ENCODE measurements at regions not wholly inside any gene's neighbourhood (a gene's known extent, or its start where the extent isn't known, plus 50 kb on each side); places are given as distances from the start of the nearest gene placed in this dataset.

DNA sequence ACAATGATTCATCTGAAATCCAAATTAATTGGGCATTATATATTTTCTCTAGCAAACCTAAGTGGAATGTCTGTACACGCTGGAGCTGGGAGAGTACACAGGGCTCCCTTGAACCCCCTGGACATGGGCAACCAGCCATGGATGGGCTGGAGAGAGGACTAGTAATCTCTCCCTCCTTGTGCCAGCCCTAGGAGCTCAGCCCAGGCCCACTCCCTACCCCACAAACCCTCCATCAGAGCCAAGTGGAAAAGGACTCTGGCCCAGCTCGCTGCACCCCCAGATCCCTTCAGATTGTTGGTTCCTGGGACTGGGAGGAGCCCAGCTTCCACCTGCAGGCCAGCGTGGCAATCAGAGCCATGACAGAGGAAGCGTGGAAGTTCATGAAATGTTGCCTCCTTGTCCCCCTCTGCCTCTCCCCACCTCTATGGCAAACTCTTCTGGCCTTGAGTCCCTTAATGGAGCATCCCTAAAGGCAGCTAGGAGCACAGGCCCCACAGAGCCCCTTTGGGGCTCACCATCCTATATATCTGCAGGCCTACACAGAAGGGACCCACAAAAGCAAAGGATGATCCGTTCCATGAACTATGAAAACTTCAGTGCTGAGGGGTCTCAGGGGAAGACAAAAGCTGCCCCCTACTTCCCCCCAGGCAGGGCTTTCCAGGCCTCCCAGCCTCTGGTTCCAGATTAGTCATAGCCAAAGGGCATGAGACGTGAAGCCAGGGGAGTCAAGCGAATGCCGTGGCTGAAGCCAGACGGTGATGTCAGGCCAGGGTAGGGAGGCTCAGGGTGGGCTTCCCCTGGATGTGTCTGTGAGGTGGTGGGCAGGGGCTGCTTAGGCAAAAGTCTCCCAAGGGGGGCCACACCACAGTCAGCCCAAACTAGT is 126.4 kb upstream of the MAFB start:
- TF ChIP-seq EZH2 (IDR thresholded peaks at IDR 0.05; ENCODE audit: borderline replicate concordance, low read depth, low read length, severe bottlenecking) (no peak), POLR2A (IDR thresholded peaks at IDR 0.05; ENCODE audit: low read depth, low read length) (no peak), JUN (IDR thresholded peaks at IDR 0.05; ENCODE audit: borderline replicate concordance, insufficient read depth, insufficient read length, low read depth) (no peak), FOS (IDR thresholded peaks at IDR 0.05; ENCODE audit: borderline replicate concordance, insufficient read depth, low read length) (no peak), POLR2AphosphoS5 (IDR thresholded peaks at IDR 0.05; ENCODE audit: insufficient read depth, low read depth, low read length) (no peak), GATA2 (IDR thresholded peaks at IDR 0.05; ENCODE audit: insufficient read depth, insufficient read length, low read depth, low read length) (no peak)
- TF ChIP-seq, protein P1, sequence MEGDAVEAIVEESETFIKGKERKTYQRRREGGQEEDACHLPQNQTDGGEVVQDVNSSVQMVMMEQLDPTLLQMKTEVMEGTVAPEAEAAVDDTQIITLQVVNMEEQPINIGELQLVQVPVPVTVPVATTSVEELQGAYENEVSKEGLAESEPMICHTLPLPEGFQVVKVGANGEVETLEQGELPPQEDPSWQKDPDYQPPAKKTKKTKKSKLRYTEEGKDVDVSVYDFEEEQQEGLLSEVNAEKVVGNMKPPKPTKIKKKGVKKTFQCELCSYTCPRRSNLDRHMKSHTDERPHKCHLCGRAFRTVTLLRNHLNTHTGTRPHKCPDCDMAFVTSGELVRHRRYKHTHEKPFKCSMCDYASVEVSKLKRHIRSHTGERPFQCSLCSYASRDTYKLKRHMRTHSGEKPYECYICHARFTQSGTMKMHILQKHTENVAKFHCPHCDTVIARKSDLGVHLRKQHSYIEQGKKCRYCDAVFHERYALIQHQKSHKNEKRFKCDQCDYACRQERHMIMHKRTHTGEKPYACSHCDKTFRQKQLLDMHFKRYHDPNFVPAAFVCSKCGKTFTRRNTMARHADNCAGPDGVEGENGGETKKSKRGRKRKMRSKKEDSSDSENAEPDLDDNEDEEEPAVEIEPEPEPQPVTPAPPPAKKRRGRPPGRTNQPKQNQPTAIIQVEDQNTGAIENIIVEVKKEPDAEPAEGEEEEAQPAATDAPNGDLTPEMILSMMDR (IDR thresholded peaks at IDR 0.05; ENCODE audit: extremely low read depth in 1 of 2, insufficient read depth in 1 of 2, low read depth in 1 of 2, low read length in 2 of 2): no peak
- TF ChIP-seq, protein P2, sequence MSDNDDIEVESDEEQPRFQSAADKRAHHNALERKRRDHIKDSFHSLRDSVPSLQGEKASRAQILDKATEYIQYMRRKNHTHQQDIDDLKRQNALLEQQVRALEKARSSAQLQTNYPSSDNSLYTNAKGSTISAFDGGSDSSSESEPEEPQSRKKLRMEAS (IDR thresholded peaks at IDR 0.05; ENCODE audit: insufficient read depth, insufficient read length): no peak
